ENCODE measurements at regions not wholly inside any gene's neighbourhood (a gene's known extent, or its start where the extent isn't known, plus 50 kb on each side); places are given as distances from the start of the nearest gene placed in this dataset.

DNA sequence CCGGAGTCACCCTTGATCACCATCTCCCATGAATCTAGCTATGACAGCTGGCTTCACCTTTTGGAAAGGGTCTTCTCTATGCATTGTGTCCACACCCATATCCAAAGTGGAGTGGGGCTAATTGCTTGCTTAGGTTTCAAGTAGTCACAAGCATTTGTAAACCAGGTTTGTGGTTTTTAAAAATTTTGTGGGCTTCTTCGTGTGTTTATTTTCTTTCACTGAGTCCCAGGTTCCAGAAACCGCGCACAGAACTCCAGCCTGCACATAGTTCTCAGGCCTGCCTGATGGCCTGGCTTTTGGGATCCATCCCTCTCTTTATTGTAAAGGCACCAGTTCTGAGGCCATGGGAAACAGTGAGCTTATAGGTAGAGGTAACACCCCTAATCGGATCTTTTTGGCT is 70.2 kb upstream of the TLR3 start:
- ChIA-PET POLR2A (no interaction called here), CTCF (interaction anchor here (0.6 kb wide), 1 partner anchor 328 kb away, joined by 3 read pairs; no protein-coding TSS in a partner anchor)
- Histone ChIP-seq H3K36me3 (ENCODE audit: control insufficient read depth in 2 of 2, insufficient read depth in 1 of 2, low read length in 2 of 2) (no peaks in the 10 kb centered on the region), H3K4me1 (ENCODE audit: control insufficient read depth, insufficient read depth, low read length) (peaks cover 3% of the 10 kb centered on the region; the same call in 1 of the 2 replicates), H3K4me3 (ENCODE audit: low read depth, low read length) (no peak overlapping the region), H3K27ac (ENCODE audit: extremely low read depth, low read depth, low read length) (no peak overlapping the region), H3K9me3 (ENCODE audit: control insufficient read depth, insufficient read depth, low read depth, low read length) (no peaks in the 10 kb centered on the region)
- TF ChIP-seq ZNF280D (tag by site-specific recombination; IDR thresholded peaks at IDR 0.05): no peak
- no peak for TF ChIP-seq ZNF776 (tag by site-specific recombination; IDR thresholded peaks at IDR 0.05; ENCODE audit: borderline replicate concordance)
- no peak for TF ChIP-seq ZSCAN16 (tag by site-specific recombination; IDR thresholded peaks at IDR 0.05)
- TF ChIP-seq HIC1 (tag by site-specific recombination; IDR thresholded peaks at IDR 0.05): no peak
- no peak for TF ChIP-seq ZNF830 (tag by site-specific recombination; IDR thresholded peaks at IDR 0.05; ENCODE audit: low read depth)
- TF ChIP-seq ZNF571 (tag by site-specific recombination; IDR thresholded peaks at IDR 0.05): no peak
- TF ChIP-seq RBAK (tag by site-specific recombination; IDR thresholded peaks at IDR 0.05): no peak
- TF ChIP-seq IKZF3 (tag by site-specific recombination; IDR thresholded peaks at IDR 0.05): no peak
- no peak for TF ChIP-seq ZSCAN23 (tag by site-specific recombination; IDR thresholded peaks at IDR 0.05)

GRCh38 chr4:185999207-185999606 is 69.7 kb upstream of the TLR3 start:
- no peaks in the 10 kb centered on the region for H3K36me3 ChIP-seq (ENCODE audit: control insufficient read depth in 2 of 2, insufficient read depth in 1 of 2, low read length in 2 of 2)
- CTCF ChIA-PET: interaction anchor here (0.6 kb wide), 1 partner anchor 328 kb away, joined by 3 read pairs; no protein-coding TSS in a partner anchor
- H3K4me3 ChIP-seq (ENCODE audit: low read depth, low read length): no peak overlapping the region
- no peaks in the 10 kb centered on the region for H3K9me3 ChIP-seq (ENCODE audit: control insufficient read depth, insufficient read depth, low read depth, low read length)
- H3K27ac ChIP-seq (ENCODE audit: extremely low read depth, low read depth, low read length): no peak overlapping the region
- no peak for TF ChIP-seq SP7 (tag by site-specific recombination; IDR thresholded peaks at IDR 0.05)
- no peak for TF ChIP-seq IKZF3 (tag by site-specific recombination; IDR thresholded peaks at IDR 0.05)
- no peak for TF ChIP-seq RBAK (tag by site-specific recombination; IDR thresholded peaks at IDR 0.05)
- TF ChIP-seq SCRT1 (tag by site-specific recombination; IDR thresholded peaks at IDR 0.05; ENCODE audit: borderline replicate concordance): no peak
- no peak for TF ChIP-seq ZNF629 (tag by site-specific recombination; IDR thresholded peaks at IDR 0.05)
- no peak for TF ChIP-seq ZNF239 (tag by site-specific recombination; IDR thresholded peaks at IDR 0.05)
- POLR2A ChIA-PET: no interaction called here
- H3K4me1 ChIP-seq (ENCODE audit: control insufficient read depth, insufficient read depth, low read length): peaks cover 3% of the 10 kb centered on the region; the same call in 1 of the 2 replicates

DNA sequence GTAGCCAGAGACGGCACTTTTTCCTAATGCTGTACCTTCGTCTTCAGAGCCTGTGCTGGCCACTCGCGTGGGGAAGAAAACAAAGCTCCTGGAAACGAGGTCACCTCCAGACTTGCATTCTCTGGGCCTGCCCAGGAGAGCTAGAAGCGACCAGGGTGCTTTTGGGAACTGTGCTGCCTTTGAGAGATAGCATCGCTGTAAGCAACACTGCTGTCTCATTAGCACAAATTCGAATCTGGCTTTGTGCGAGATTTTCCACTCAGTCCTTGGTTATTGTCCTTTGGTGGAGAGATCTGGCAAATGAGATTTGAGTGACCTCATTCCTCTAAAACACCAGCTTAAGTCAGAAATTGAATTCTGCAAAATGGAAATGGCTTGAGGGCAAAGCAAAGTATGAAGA is 66.1 kb upstream of the TLR3 start:
- CTCF ChIA-PET: no interaction called here
- Histone ChIP-seq H3K4me3 (ENCODE audit: low read depth, low read length) (no peak overlapping the region), H3K4me1 (ENCODE audit: control insufficient read depth, insufficient read depth, low read length) (peaks cover 3% of the 10 kb centered on the region; the same call in 1 of the 2 replicates), H3K27ac (ENCODE audit: extremely low read depth, low read depth, low read length) (no peak overlapping the region), H3K36me3 (ENCODE audit: control insufficient read depth in 2 of 2, insufficient read depth in 1 of 2, low read length in 2 of 2) (no peaks in the 10 kb centered on the region), H3K9me3 (ENCODE audit: control insufficient read depth, insufficient read depth, low read depth, low read length) (no peaks in the 10 kb centered on the region)
- POLR2A ChIA-PET: no interaction called here
- TF ChIP-seq ZNF223 (tag by site-specific recombination; IDR thresholded peaks at IDR 0.05): no peak
- no peak for TF ChIP-seq RBAK (tag by site-specific recombination; IDR thresholded peaks at IDR 0.05)
- TF ChIP-seq ZNF549 (tag by site-specific recombination; IDR thresholded peaks at IDR 0.05): no peak
